HepG2 (cell line): ENCODE measurements at regions not wholly inside any gene's neighbourhood (a gene's known extent, or its start where the extent isn't known, plus 50 kb on each side); places are given as distances from the start of the nearest gene placed in this dataset.

Experiments
- ATAC-seq: fragments of 200-7000 bp; cut with Tn5 transposase; 3 replicates; pipeline ENCODE4 v1.9.1; 2020; ENCODE audit warnings: mild to moderate bottlenecking, moderate library complexity
- BruUV-seq: library from RNA; stranded (reverse); fragments of 400-500 nt; replicated peaks from 2 replicates; lab custom pipeline; 2021; lab: Mats Ljungman, UMichigan
- CTCF ChIA-PET: fragments of 300-600 bp; formaldehyde crosslinking; extraction: SDS; loops from one replicate; lab custom pipeline; 2021; ENCODE audit warnings: low total read pairs, inconsistent platforms, low intra/inter-chr PET ratio; lab: Yijun Ruan, JAX
- POLR2A ChIA-PET: fragments of 350-600 bp; sonication (Branson Sonifier 250); formaldehyde crosslinking; loops from one replicate; lab custom pipeline; 2020; ENCODE audit warnings: antibody characterized with exemption, inconsistent platforms; lab: Yijun Ruan, JAX
- DNase-seq: peaks from one replicate; pipeline ENCODE4 v3.0.0-alpha.2; 2015; ENCODE audit warnings: low spot score
- FAIRE-seq: peaks from 3 replicates; lab custom pipeline; 2011; peaks lifted over from hg19 to GRCh38; lab: Jason Lieb, UNC
- H2AFZ ChIP-seq: one replicate; pipeline ENCODE4 v1.6.1; 2011; ENCODE audit warnings: low read length, inconsistent platforms
- H3K27ac ChIP-seq: fragments of 300-600 bp; 3 replicates; pipeline ENCODE4 v1.8.0; 2011; ENCODE audit warnings: mixed run types, mild to moderate bottlenecking, mixed read lengths, low read length, inconsistent platforms; ENCODE audit not compliant: insufficient read depth; ENCODE audit errors: extremely low read length
- H3K27me3 ChIP-seq, 2 experiments: fragments of 200-600 bp in 1 of 2; 2 replicates in 1 of 2; 3 replicates in 1 of 2; pipeline versions ENCODE4 v1.6.0 to v1.8.0; 2011; ENCODE audit warnings: low read length in 2 of 2, mild to moderate bottlenecking in 2 of 2, moderate library complexity in 2 of 2, inconsistent platforms in 1 of 2; ENCODE audit not compliant: insufficient read depth in 2 of 2, control insufficient read depth in 1 of 2
- H3K36me3 ChIP-seq, 2 experiments: fragments of 200-600 bp in 1 of 2; replicated peaks in 1 of 2; 2 replicates in 1 of 2; 3 replicates in 1 of 2; pipeline versions ENCODE4 v1.5.1 to v1.8.0; 2011; ENCODE audit warnings: low read length in 2 of 2, inconsistent platforms in 1 of 2; ENCODE audit not compliant: insufficient read depth in 2 of 2, control insufficient read depth in 1 of 2
- H3K4me1 ChIP-seq: 2 replicates; pipeline ENCODE4 v1.5.1; 2012; ENCODE audit warnings: low read length, inconsistent platforms; ENCODE audit not compliant: insufficient read depth
- H3K4me2 ChIP-seq: 2 replicates; pipeline ENCODE4 v1.6.0; 2011; ENCODE audit warnings: low read depth, low read length, inconsistent platforms
- H3K4me3 ChIP-seq, 3 experiments: fragments of 200-600 bp in 1 of 3; sonication (generic), shearing (Covaris generic) in 1 of 3; replicated peaks in 1 of 3; 2 replicates each; pipeline ENCODE4 v1.5.1; 2011 to 2016; ENCODE audit warnings: low read length in 3 of 3, inconsistent platforms in 2 of 3, low read depth in 2 of 3, mild to moderate bottlenecking in 2 of 3, control low read depth in 1 of 3, mixed read lengths in 1 of 3; ENCODE audit not compliant: insufficient read depth in 1 of 3
- H3K79me2 ChIP-seq: one replicate; pipeline ENCODE4 v1.6.1; 2011; ENCODE audit warnings: low read length, inconsistent platforms; ENCODE audit not compliant: insufficient read depth
- H3K9ac ChIP-seq: 2 replicates; pipeline ENCODE4 v1.6.0; 2011; ENCODE audit warnings: mild to moderate bottlenecking, low read depth, low read length, inconsistent platforms; ENCODE audit not compliant: insufficient read depth
- H3K9me3 ChIP-seq: 2 replicates; pipeline ENCODE4 v1.5.1; 2012; ENCODE audit warnings: mild to moderate bottlenecking, low read length
- H4K20me1 ChIP-seq: 2 replicates; pipeline ENCODE4 v1.6.0; 2011; ENCODE audit warnings: inconsistent platforms, mild to moderate bottlenecking, low read length, moderate library complexity; ENCODE audit not compliant: insufficient read depth
- ATF6 ChIP-seq: sonication (generic); formaldehyde crosslinking; conservative IDR thresholded peaks from 2 replicates; pipeline ENCODE4 v1.4.0; 2020; ENCODE audit warnings: missing genetic modification reagents
- KLF16 ChIP-seq, 2 experiments: sonication (generic) in 1 of 2; formaldehyde crosslinking in 1 of 2; IDR thresholded peaks; 2 replicates each; pipeline versions ENCODE4 v1.6.1 to v1.8.0; 2016 to 2023; ENCODE audit warnings: missing genetic modification reagents in 2 of 2, missing compliant biosample characterization in 1 of 2
- REL ChIP-seq: sonication (generic); formaldehyde crosslinking; conservative IDR thresholded peaks from 2 replicates; pipeline ENCODE4 v1.8.0; 2022; ENCODE audit warnings: mild to moderate bottlenecking, missing genetic modification reagents, moderate library complexity
- TFAP4 ChIP-seq: sonication (generic); IDR thresholded peaks from 2 replicates; pipeline ENCODE4 v1.6.1; 2016; ENCODE audit warnings: low read depth, borderline replicate concordance
- ZFP91 ChIP-seq: sonication (generic); formaldehyde crosslinking; IDR thresholded peaks from 2 replicates; pipeline ENCODE4 v1.9.0; 2022; ENCODE audit warnings: missing genetic modification reagents, mild to moderate bottlenecking, borderline replicate concordance
- ZSCAN30 ChIP-seq: sonication (generic); formaldehyde crosslinking; IDR thresholded peaks from 2 replicates; pipeline ENCODE4 v1.5.0; 2020; ENCODE audit warnings: mild to moderate bottlenecking, missing genetic modification reagents
- WGBS: methylation state at CpG from one replicate; pipeline ENCODE4 v1.1.6; 2017; ENCODE audit warnings: low lambda C conversion rate; 5-methylcytosine and 5-hydroxymethylcytosine counted together
- in situ Hi-C: cut with HindIII; loops from 2 replicates; pipeline ENCODE4 v1.10.0; 2017; ENCODE audit warnings: low pct_unique_long_range_greater_than_20kb; ENCODE audit not compliant: extremely low pct_ligation_motif_present
- intact Hi-C: fragments of 100-400 bp; cut with micrococcal nuclease; formaldehyde crosslinking; loops from one replicate; pipeline ENCODE4 v1.10.0; 2022; ENCODE audit not compliant: unreplicated experiment

GRCh38 chr12:94062796-94063635, 85.4 kb upstream of the PLXNC1 start:
- BruUV-seq: no TSS peak
- H3K4me3 ChIP-seq: no peak overlapping the region
- H3K4me2 ChIP-seq: no peak overlapping the region
- H3K9ac ChIP-seq: no peak overlapping the region
- H3K4me1 ChIP-seq: peaks cover 49% of the 10 kb centered on the region
- H3K79me2 ChIP-seq: no peaks in the 10 kb centered on the region
- no peaks in the 10 kb centered on the region for H3K9me3 ChIP-seq
- no peak for ATAC-seq
- no peaks in the 10 kb centered on the region for H3K27me3 ChIP-seq
- 57% methylated on average over 1 of the region's 4 CpGs for WGBS
- TF ChIP-seq ZSCAN30 (CRISPR knock-in tag) (0 out of 2 replicates have a peak, but pooled peaks have one; percentile 31), ZFP91 (CRISPR knock-in tag) (0 out of 2 replicates have a peak, but pooled peaks have one; percentile 23), REL (no peak)
- TF ChIP-seq, all 625 proteins: peak for 2
- intact Hi-C loops (no loop called here), in situ Hi-C loops (no loop called here)
- DNase-seq: no peak
- ChIA-PET CTCF (no interaction called here), POLR2A (no interaction called here)
- no peaks in the 10 kb centered on the region for H4K20me1 ChIP-seq
- no peak for FAIRE-seq
- no peak overlapping the region for H3K27ac ChIP-seq
- H3K36me3 ChIP-seq: no peaks in the 10 kb centered on the region
- H2AFZ ChIP-seq: no peak overlapping the region

GRCh38 chr12:94070520-94070919, 77.9 kb upstream of the PLXNC1 start:
- no peaks in the 10 kb centered on the region for H3K9me3 ChIP-seq
- ChIA-PET POLR2A (interaction anchor here (0.7 kb wide), 1 partner anchor 500 kb away, joined by 3 read pairs; no protein-coding TSS in a partner anchor), CTCF (no interaction called here)
- no peaks in the 10 kb centered on the region for H4K20me1 ChIP-seq
- in situ Hi-C loops: no loop called here
- intact Hi-C loops: loop anchor here (10.0 kb wide), 1 partner anchor 566 kb away; no protein-coding TSS in a partner anchor
- 58% methylated on average over 5 of the region's 5 CpGs for WGBS
- ATAC-seq: peak; percentile 43; the same call in 2 of the 3 replicates
- H3K4me1 ChIP-seq: peaks cover 20% of the 10 kb centered on the region
- TF ChIP-seq TFAP4 (no peak), KLF16 (CRISPR knock-in tag; IDR thresholded peaks at IDR 0.05) (no peak), ATF6 (CRISPR knock-in tag) (no peak)
- H3K9ac ChIP-seq: no peak overlapping the region
- no peak overlapping the region for H3K27ac ChIP-seq
- no peaks in the 10 kb centered on the region for H3K27me3 ChIP-seq
- H3K36me3 ChIP-seq: no peaks in the 10 kb centered on the region
- no peak overlapping the region for H3K4me3 ChIP-seq
- no peak for DNase-seq
- no TSS peak for BruUV-seq
- H3K4me2 ChIP-seq: no peak overlapping the region
- no peak overlapping the region for H2AFZ ChIP-seq
- no peak for FAIRE-seq
- no peaks in the 10 kb centered on the region for H3K79me2 ChIP-seq
